CD4-positive, alpha-beta memory T cell (primary cell): ENCODE measurements at regions not wholly inside any gene's neighbourhood (a gene's known extent, or its start where the extent isn't known, plus 50 kb on each side); places are given as distances from the start of the nearest gene placed in this dataset.

Source experiments
- CTCF ChIA-PET: fragments of 350-600 bp; sonication (Branson Sonifier 250); formaldehyde crosslinking; loops from one replicate; lab custom pipeline; 2021; ENCODE audit warnings: inconsistent platforms; ENCODE audit not compliant: partially characterized antibody; lab: Charles Lee
- POLR2A ChIA-PET: fragments of 350-600 bp; sonication (Branson Sonifier 250); formaldehyde crosslinking; loops from one replicate; lab custom pipeline; 2021; ENCODE audit not compliant: partially characterized antibody; lab: Charles Lee
- DNase-seq, 5 donors: peaks; one replicate each; pipeline versions ENCODE4 v3.0.0 to v3.0.0-alpha.2; 2020 to 2022; ENCODE audit warnings: mixed read lengths in 1 of 5
- H3K27ac ChIP-seq: one replicate; pipeline ENCODE4 v1.7.0; 2013; ENCODE audit warnings: low read depth, low read length
- H3K27me3 ChIP-seq: 2 replicates; pipeline ENCODE4 v1.7.0; 2013; ENCODE audit warnings: mild to moderate bottlenecking, low read length, moderate library complexity; ENCODE audit not compliant: insufficient read depth
- H3K36me3 ChIP-seq: 2 replicates; pipeline ENCODE4 v1.7.0; 2013; ENCODE audit warnings: mild to moderate bottlenecking, low read length, moderate library complexity; ENCODE audit not compliant: insufficient read depth
- H3K4me1 ChIP-seq: 2 replicates; pipeline ENCODE4 v1.7.0; 2013; ENCODE audit warnings: mild to moderate bottlenecking, low read length, moderate library complexity; ENCODE audit not compliant: insufficient read depth
- H3K4me3 ChIP-seq, 2 donors: one replicate each; pipeline ENCODE4 v1.7.0; 2013; ENCODE audit warnings: low read length in 2 of 2, mild to moderate bottlenecking in 1 of 2
- H3K9me3 ChIP-seq, 2 donors: one replicate each; pipeline ENCODE4 v1.7.0; 2013; ENCODE audit warnings: low read length in 2 of 2, control low read depth in 1 of 2; ENCODE audit not compliant: control insufficient read depth in 1 of 2
- H3K27ac Mint-ChIP-seq, 7 donors: one replicate each; pipeline ENCODE4 v1.8.0; 2020 to 2021; ENCODE audit warnings: mixed read lengths in 7 of 7, mild to moderate bottlenecking in 6 of 7, inconsistent platforms in 3 of 7, moderate library complexity in 3 of 7
- H3K27me3 Mint-ChIP-seq, 2 donors: one replicate each; pipeline ENCODE4 v1.8.0; 2020 to 2021; ENCODE audit warnings: mixed read lengths in 2 of 2
- H3K36me3 Mint-ChIP-seq, 2 donors: one replicate each; pipeline ENCODE4 v1.8.0; 2020 to 2021; ENCODE audit warnings: mixed read lengths in 2 of 2, inconsistent platforms in 1 of 2, mild to moderate bottlenecking in 1 of 2
- H3K4me1 Mint-ChIP-seq, 4 donors: one replicate each; pipeline ENCODE4 v1.8.0; 2020 to 2021; ENCODE audit warnings: mixed read lengths in 4 of 4, mild to moderate bottlenecking in 1 of 4
- H3K4me3 Mint-ChIP-seq, 8 donors: one replicate each; pipeline ENCODE4 v1.8.0; 2020 to 2021; ENCODE audit warnings: mixed read lengths in 8 of 8, mild to moderate bottlenecking in 7 of 8, moderate library complexity in 6 of 8, inconsistent platforms in 3 of 8
- H3K9me3 Mint-ChIP-seq, 8 donors: one replicate each; pipeline ENCODE4 v1.8.0; 2020 to 2021; ENCODE audit warnings: mixed read lengths in 8 of 8, mild to moderate bottlenecking in 5 of 8, inconsistent platforms in 3 of 8, moderate library complexity in 1 of 8
- intact Hi-C: fragments of 100-400 bp; cut with micrococcal nuclease; formaldehyde crosslinking; loops from one replicate; pipeline ENCODE4 v1.15.1; 2023

DNA sequence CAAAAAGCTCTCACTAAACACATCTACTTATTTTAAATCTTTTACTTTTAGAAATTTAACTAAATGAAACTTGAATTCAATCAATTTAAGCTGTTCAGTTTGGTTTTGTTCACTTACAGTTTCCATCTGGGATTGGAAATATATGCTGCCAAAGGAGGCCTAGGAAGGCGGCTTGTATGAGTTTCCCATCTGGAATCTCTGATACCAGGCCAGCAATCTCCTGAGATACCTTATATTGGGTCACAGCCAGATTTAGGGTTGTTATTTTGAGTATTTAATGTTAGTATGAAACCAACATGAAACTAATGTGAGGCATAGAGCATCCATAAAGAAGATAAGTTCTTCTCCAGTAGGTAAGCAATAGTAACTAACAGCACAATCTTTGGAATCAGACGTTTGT lies 94.6 kb downstream of the GMNC start:
- no peaks in the 10 kb centered on the region for H3K27me3 Mint-ChIP-seq
- intact Hi-C loops: no loop called here
- H3K4me3 ChIP-seq: no peak overlapping the region
- POLR2A ChIA-PET: no interaction called here
- H3K4me3 Mint-ChIP-seq: no peak overlapping the region
- no peaks in the 10 kb centered on the region for H3K4me1 Mint-ChIP-seq
- no peak for DNase-seq
- no peaks in the 10 kb centered on the region for H3K36me3 ChIP-seq
- H3K27ac Mint-ChIP-seq: no peak overlapping the region
- H3K36me3 Mint-ChIP-seq: no peaks in the 10 kb centered on the region
- CTCF ChIA-PET: no interaction called here
- H3K9me3 Mint-ChIP-seq: peaks cover under 1 to 11% (median 6%) of the 10 kb centered on the region in 8 donors
- no peak overlapping the region for H3K27ac ChIP-seq
- H3K4me1 ChIP-seq: no peaks in the 10 kb centered on the region
- H3K27me3 ChIP-seq: no peaks in the 10 kb centered on the region
- H3K9me3 ChIP-seq: no peaks in the 10 kb centered on the region

DNA sequence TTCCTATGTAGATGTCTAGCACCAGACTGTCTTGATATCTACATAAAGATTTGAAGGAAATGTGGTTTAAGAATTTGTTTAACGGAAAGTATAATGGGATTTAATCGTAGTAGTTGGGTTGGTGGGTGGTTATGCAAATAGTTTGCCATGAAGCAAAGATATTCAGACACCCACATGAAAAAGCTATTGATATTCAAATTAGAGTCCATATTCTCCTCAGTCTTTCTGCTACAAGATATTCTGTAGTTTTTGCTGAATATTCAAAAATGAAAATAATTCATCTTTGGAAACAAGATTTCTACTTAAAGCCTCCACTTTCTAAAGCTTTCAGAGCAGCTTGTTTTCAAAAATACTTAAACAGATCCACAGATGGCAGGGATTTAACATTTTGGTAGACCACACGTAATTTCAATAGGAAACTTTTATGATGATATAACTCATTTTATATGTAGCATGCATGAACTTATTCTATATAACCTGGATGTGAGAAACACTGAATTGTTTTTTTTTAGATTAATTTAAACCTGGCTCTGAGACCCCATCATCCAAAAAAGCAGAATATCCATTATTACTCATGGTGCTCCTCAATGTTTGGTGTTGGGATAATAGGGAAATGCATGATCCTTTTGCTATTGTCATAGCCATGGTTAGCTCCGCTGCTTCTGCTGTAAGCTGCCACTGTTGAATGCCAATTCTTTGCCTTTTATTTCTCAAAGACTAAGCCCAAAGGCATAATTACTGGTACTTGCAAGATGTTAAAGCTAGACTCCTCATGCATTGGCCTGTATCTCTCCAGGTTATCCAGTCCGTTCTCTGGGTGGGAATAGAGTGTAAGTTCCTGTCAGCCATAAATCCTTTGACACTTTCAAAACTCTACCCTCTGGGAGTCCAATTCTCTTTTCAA lies 98.0 kb downstream of the GMNC start:
- H3K27ac Mint-ChIP-seq: no peak overlapping the region

DNA sequence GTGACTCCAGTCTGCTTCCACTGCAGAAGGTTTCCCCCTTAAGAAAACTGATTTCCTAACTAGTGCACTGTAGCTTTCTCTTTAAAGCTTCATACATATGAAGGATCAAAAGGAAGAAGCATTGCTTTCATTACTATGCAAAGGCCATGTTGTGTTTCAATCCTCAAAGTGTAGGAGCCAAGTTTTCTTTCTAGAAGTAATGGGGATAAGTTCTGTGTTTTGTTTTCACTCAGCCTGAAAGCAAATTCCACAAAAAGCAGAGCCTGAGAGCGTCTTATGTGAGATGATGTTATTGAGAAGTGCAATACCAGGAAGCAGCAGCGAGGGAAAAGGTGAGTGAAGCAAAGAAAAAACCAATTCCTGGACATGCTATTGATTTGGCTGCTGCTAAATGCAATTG lies 99.7 kb downstream of the GMNC start:
- Histone ChIP-seq H3K27ac (no peak overlapping the region), H3K4me1 (no peaks in the 10 kb centered on the region), H3K27me3 (no peaks in the 10 kb centered on the region), H3K4me3 (no peak overlapping the region), H3K9me3 (no peaks in the 10 kb centered on the region), H3K36me3 (no peaks in the 10 kb centered on the region)
- Mint-ChIP-seq H3K36me3 (no peaks in the 10 kb centered on the region), H3K9me3 (peaks cover 0 to 5% (median 0%) of the 10 kb centered on the region in 8 donors), H3K4me3 (no peak overlapping the region), H3K27ac (no peak overlapping the region), H3K4me1 (no peaks in the 10 kb centered on the region), H3K27me3 (no peaks in the 10 kb centered on the region)
- intact Hi-C loops: no loop called here
- POLR2A ChIA-PET: no interaction called here
- no peak for DNase-seq
- CTCF ChIA-PET: no interaction called here

More for the DNA sequence above, 98.0 kb downstream of the GMNC start:
- Histone ChIP-seq H3K27ac (no peak overlapping the region), H3K27me3 (no peaks in the 10 kb centered on the region), H3K9me3 (no peaks in the 10 kb centered on the region), H3K4me3 (no peak overlapping the region), H3K4me1 (no peaks in the 10 kb centered on the region), H3K36me3 (no peaks in the 10 kb centered on the region)
- ChIA-PET CTCF (interaction anchor here (1.2 kb wide), 1 partner anchor 27 kb away, joined by 3 read pairs; no protein-coding TSS in a partner anchor), POLR2A (no interaction called here)
- Mint-ChIP-seq H3K36me3 (no peaks in the 10 kb centered on the region), H3K9me3 (peaks cover 0 to 4% (median 0%) of the 10 kb centered on the region in 8 donors), H3K4me3 (no peak overlapping the region), H3K4me1 (no peaks in the 10 kb centered on the region), H3K27me3 (no peaks in the 10 kb centered on the region)
- intact Hi-C loops: no loop called here
- DNase-seq: no peak

DNA sequence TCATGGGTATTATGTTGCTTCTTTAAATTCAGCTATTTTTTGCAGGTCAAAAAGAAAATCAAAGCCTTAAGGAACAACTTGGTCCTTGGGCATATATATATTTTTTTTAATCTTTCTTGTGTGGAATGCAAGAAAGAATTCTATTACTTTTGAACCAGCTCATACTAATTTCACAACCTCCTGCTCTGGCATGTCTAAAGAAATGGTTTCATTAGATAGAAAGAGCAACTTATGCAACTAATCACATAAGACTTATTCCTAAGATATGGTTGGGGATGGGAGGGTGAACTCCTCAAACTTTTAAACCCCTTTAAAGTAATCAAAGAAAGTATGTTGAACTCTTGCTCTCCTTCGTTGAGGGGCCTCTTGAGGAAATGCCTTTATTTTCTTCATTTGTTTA lies 114.9 kb downstream of the GMNC start:
- POLR2A ChIA-PET: no interaction called here
- no peak overlapping the region for H3K27ac Mint-ChIP-seq
- H3K9me3 Mint-ChIP-seq: peaks cover 0 to 2% (median 0%) of the 10 kb centered on the region in 8 donors
- H3K27me3 Mint-ChIP-seq: no peaks in the 10 kb centered on the region
- Histone ChIP-seq H3K36me3 (no peaks in the 10 kb centered on the region), H3K9me3 (no peaks in the 10 kb centered on the region), H3K4me3 (no peak overlapping the region), H3K4me1 (no peaks in the 10 kb centered on the region), H3K27me3 (no peaks in the 10 kb centered on the region), H3K27ac (no peak overlapping the region)
- DNase-seq: no peak
- intact Hi-C loops: no loop called here
- no peaks in the 10 kb centered on the region for H3K36me3 Mint-ChIP-seq
- CTCF ChIA-PET: no interaction called here
- no peak overlapping the region for H3K4me3 Mint-ChIP-seq
- H3K4me1 Mint-ChIP-seq: no peaks in the 10 kb centered on the region

DNA sequence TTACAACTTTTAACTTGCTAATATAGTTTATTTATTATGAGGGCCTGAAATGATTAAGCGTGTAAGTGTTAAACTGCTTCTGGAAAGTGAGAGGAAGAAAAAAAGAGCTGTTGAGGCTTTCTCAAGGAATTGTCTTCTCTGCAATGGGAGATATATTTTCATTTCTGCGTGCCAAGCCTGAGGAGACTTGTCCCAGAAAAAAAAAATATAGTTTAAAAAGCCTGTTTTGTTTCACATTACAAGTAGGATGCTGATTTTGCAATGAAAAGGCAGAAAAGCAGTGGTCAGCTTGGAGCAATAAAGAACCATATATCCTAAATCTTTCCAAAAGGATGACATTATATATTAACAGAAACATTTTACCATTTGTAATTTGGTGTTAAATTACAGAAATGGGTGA lies 115.5 kb downstream of the GMNC start:
- Mint-ChIP-seq H3K9me3 (peaks cover 0 to 2% (median 0%) of the 10 kb centered on the region in 8 donors), H3K36me3 (no peaks in the 10 kb centered on the region), H3K27me3 (no peaks in the 10 kb centered on the region), H3K4me3 (no peak overlapping the region), H3K27ac (no peak overlapping the region), H3K4me1 (no peaks in the 10 kb centered on the region)
- ChIA-PET POLR2A (no interaction called here), CTCF (no interaction called here)
- no peaks in the 10 kb centered on the region for H3K27me3 ChIP-seq
- H3K36me3 ChIP-seq: no peaks in the 10 kb centered on the region
- DNase-seq: no peak
- H3K9me3 ChIP-seq: no peaks in the 10 kb centered on the region
- no peak overlapping the region for H3K4me3 ChIP-seq
- no peak overlapping the region for H3K27ac ChIP-seq
- intact Hi-C loops: no loop called here
- no peaks in the 10 kb centered on the region for H3K4me1 ChIP-seq

DNA sequence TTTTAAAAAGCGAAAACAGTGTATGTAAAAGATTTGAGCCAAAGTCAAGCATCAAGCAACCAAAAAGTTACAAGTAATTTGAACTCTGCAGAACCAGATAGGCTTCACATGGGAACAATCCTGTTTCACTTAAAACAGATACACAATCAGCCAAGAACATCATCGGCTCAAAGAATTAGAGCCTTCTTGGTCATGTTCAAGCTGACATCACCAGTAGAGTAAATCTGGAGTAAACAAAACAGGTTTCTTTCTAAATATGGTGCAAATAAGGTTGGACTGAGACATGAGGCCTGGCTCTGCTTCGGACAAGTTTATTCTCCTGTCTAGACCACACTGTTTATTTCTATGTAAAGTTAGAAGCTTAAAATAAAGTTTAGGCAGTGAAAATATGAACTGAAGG lies 116.0 kb downstream of the GMNC start:
- no peak overlapping the region for H3K4me3 Mint-ChIP-seq
- intact Hi-C loops: no loop called here
- ChIA-PET CTCF (no interaction called here), POLR2A (no interaction called here)
- no peaks in the 10 kb centered on the region for H3K4me1 Mint-ChIP-seq
- peaks cover 0 to 2% (median 0%) of the 10 kb centered on the region in 8 donors for H3K9me3 Mint-ChIP-seq
- Histone ChIP-seq H3K4me1 (no peaks in the 10 kb centered on the region), H3K27ac (no peak overlapping the region), H3K27me3 (no peaks in the 10 kb centered on the region), H3K36me3 (no peaks in the 10 kb centered on the region), H3K4me3 (no peak overlapping the region), H3K9me3 (no peaks in the 10 kb centered on the region)
- no peaks in the 10 kb centered on the region for H3K36me3 Mint-ChIP-seq
- H3K27me3 Mint-ChIP-seq: peaks cover 0 to 3% of the 10 kb centered on the region in 2 donors
- DNase-seq: no peak
- no peak overlapping the region for H3K27ac Mint-ChIP-seq

DNA sequence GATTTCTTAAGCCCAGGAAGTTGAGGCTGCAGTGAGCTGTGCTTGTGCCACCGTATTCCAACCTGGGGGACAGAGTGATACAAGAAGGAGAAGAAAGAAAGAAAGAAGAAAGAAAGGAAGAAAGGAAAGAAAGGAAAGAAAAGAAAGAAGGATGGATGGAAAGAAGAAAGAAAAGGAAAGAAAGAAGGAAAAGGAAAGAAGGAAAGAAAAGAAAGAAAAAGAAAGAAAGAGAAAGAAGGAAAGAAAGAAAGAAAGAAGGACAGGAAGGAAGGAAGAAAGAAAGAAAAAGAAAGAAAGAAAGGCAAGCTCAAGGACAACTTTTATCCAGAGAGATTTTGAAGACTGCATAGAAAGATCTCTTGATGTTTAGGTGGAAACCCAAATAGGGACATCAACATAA lies 120.7 kb downstream of the GMNC start:
- no peak for DNase-seq
- Mint-ChIP-seq H3K4me1 (no peaks in the 10 kb centered on the region), H3K27me3 (peaks cover 2 to 3% of the 10 kb centered on the region in 2 donors), H3K9me3 (no peaks in the 10 kb centered on the region), H3K36me3 (no peaks in the 10 kb centered on the region), H3K4me3 (no peak overlapping the region), H3K27ac (no peak overlapping the region)
- Histone ChIP-seq H3K36me3 (no peaks in the 10 kb centered on the region), H3K27me3 (no peaks in the 10 kb centered on the region), H3K9me3 (no peaks in the 10 kb centered on the region), H3K27ac (no peak overlapping the region), H3K4me3 (no peak overlapping the region), H3K4me1 (no peaks in the 10 kb centered on the region)
- POLR2A ChIA-PET: no interaction called here
- CTCF ChIA-PET: no interaction called here
- intact Hi-C loops: no loop called here
